NCI-H2029 (cell line): ENCODE measurements at regions not wholly inside any gene's neighbourhood (a gene's known extent, or its start where the extent isn't known, plus 50 kb on each side); places are given as distances from the start of the nearest gene placed in this dataset.
A peak's percentile ranks its signal among the peaks of the same experiment; 100 is the strongest.
"Not testable (repeated sequence)": the region's sequence is repeated elsewhere in the genome, so short reads cannot be mapped to it uniquely, and the experiment has no call there.

ENCODE experiments used
- DNase-seq: peaks from one replicate; lab custom pipeline; 2025; lab: John Stamatoyannopoulos, UW

DNA sequence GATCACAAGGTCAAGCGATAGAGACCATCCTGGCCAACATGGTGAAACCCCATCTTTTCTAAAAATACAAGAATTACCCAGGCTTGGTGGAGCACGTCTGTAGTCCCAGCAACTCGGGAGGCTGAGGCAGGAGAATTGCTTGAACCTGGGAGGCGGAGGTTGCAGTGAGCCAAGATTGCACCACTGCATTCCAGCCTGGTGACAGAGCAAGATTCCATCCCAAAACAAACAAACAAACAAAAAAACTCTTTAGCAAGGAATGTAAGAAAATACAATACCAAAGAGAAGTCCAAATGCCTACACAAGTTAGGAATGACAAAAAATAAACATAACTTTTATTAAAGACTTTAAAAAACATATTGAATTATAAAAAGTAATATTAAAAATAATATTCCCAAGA lies 462.3 kb downstream of the C12orf50 start:
- DNase-seq: not testable (repeated sequence)

DNA sequence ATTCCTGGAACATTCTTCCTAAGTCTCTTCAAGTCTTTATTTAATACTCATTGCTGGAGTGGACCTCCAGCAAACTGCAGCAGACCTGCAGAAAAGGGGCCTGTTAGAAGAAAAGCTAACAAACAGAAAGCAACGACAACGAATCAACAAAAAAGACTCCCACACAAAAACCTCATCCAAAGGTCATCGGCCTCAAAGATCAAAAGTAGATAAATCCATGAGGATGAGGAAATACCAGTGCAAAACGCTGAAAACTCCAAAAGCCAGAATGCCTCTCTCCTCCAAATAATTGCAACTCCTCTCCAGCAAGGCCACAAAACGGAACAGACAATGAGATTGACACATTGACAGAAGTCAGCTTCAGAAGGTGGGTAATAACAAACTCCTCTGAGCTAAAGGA lies 472.2 kb downstream of the C12orf50 start:
- no peak for DNase-seq

DNA sequence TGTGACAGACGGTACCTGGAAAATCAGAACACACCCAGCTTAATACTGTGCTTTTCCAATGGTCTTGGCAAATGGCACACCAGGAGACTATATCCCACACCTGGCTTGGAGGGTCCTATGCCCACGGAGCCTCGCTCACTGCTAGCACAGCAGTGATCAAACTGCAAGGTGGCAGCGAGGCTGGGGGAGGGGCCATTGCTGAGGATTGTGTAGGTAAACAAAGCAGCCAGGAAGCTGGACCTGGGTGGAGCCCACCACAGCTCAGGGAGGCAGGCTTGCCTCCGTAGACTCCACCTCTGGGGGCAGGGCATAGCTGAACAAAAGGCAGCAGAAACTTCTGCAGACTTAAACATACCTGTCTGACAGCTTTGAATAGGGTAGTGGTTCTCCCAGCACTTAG lies 498.0 kb downstream of the C12orf50 start:
- DNase-seq: not testable (repeated sequence)

DNA sequence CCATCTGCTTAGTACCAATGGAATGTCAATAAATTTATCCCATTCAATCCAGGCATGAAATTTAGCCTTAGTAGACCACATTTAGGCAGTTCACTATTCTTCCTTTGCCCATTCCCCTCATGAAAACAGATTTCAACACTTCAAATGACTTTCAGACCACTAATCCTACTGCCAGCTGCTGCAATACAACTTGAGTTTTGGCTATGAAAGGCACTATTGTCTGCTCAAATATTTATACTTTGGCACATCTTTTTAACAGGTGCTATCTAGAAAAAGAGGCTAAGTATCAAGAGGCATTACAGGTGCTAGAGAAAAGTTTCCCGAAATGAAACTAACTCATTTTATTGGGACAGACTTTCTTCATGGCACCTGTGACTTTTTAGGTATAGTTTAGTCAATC lies 499.8 kb downstream of the C12orf50 start:
- DNase-seq: no peak

DNA sequence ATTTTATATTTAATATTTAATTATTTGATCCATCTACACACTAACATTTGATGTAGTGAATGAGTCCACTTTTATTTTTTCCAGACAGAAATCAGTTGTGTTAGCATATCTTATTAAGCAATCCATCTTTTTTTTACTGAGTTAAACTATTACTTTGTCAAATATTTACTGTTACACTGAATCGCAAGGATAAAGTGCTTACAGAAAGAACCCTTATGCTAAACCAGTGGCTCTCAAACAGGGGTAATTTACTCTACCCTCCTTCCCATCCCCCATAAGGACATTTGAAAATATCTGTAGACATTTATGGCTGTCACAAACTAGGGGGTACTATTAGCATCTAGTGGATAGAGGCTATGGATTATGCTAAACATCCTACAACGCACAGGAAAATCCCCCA lies 508.2 kb downstream of the C12orf50 start:
- no peak for DNase-seq

DNA sequence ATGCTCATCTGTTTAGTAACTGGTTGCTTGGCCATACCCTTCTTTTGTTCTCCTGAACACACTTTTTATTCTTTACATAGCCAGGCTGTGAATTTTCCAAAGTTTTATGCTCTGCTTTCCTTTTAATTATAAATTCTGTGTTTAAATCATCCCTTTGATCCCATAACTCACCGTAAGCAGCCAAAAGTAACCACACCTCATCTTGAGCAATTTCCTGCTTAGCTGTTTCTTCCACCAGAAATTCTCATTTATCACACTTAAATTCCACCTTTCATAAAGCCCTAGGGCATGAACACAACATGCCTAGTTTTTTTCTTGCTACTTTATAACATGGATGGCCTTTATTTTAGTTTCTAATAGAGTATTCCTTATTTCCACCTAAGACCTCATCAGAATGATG lies 510.7 kb downstream of the C12orf50 start:
- no peak for DNase-seq

DNA sequence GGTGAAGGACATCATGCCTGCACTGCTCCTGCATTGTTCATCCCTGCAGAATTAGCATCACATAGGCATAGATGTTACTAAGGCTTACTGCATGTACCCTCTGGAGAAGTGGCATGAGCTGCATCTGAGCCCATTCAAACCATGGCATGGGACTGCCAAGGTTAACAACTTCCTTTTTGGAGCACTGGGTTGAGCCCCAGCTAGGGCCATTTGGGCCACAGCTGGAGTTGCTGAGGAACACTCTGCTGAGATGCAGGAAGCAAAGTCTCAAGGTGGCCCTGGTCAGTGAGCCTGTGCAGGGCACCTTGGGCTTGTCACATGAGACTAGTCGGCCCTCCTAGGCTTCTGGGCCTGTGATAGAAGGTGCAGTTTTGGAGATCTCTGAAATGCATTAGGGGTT lies 511.2 kb downstream of the C12orf50 start:
- no peak for DNase-seq

DNA sequence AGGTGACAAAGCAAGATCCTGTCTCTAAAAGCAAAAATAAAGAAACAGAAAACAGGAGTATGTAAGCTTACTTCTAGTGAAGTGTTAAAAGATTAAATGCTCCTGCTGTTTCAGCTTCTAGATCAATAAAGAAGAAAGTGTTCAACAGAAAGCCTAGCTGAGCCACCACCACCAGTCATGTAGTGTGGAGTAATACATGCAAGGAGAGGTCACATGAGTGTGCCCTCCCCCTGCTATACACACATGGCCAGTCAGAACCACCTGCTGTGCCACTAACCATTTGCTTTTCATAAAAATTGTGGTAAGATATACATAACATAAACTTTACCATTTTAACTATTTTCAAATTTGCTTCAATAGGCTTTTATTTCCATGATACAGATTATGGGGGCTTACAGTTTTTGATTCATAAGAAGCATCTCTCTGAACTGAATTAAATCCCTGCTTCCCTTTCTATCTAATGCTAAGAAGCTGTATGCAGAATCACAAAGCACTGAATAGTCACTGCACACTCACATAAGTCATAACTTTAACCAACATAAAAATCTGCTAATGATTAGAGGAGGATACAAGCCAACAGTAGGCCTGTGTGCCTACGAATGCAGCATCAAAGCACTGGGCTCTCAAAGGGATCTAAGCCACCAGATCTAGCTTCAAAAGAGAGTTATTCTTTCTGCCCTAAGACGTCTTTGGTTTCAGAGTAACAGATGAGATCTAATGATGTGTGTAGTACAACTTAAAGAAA lies 515.5 kb downstream of the C12orf50 start:
- DNase-seq: no peak

DNA sequence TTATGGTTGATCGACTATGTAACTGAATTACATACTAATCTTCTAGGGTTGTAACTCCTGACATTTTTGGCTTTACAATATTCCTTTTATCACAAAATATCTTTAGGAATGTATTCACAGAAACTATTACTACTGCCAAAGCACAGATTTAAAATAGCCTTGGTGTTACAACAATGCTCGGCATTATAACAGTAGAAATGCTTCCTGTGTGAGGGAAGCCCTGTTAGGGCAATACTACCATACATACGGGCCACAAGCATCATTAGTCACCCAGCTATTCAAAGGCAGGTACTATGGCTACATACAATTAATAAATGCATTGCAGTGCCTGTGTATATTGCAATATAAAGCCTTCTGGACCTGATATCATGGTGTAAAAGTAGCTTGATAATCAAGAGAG lies 517.8 kb downstream of the C12orf50 start:
- DNase-seq: no peak

DNA sequence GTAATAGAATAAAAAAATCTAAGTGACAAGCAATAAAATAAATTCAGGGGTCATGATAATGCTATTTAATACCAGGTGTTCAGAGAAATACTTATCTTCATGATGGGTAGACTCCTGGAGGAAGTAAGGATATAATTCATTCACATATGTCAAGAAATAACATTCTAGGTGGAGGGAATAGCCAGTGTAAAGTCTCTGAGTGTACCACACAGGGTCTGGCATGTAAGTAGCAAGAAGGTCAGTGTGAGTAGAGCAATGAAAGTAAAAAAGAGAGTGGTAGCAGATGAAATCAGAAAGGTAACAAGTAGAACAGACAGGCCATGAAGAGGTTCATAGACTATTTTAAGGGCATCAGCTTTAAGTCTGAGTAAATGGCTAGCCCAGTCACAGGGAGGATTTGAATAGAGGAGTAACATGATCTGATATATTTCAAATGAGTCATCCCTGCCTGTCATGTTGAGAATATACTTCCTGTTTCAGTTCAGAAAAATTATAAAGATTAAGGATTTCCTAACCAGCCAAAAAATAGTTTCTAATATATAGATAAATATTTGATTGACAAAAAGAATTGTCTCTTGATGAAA lies 519.9 kb downstream of the C12orf50 start:
- DNase-seq: peak; percentile 64

DNA sequence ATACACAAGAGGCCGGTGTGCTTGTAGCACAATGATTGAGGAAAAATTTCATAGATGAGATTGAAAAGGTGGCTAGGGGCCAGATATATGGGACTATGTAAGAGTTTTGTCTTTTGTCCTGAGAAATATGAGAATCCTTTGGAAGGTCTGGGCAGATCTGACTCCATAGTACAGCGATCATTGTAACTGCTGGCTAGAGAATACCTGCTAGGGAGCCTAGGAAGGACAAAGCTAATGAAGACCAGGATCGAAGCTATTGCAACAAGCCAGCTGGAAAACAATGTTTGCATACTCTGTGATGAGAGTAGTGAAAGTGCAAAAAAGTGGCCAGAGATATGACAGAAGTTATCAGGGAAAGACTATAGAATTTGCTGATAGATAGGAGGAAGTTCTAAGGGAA lies 537.6 kb downstream of the C12orf50 start:
- no peak for DNase-seq

DNA sequence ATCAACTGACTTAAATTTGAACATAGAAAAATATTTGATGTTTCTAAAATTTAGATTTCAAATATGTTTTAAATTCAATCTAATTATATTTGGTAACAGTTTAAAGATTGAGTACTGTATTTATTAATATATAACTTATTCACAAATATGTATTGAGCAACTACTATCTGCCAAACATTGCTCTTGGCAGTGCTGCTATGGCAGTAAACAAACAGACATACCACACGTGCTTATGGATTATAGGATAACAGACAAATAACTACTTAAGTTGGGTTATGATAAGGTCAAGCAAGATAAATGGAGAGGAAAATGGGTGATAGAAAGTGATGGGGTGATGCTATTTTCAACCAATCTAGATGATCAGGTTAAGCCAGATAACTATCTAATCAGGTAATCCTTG lies 538.1 kb downstream of the C12orf50 start:
- no peak for DNase-seq

DNA sequence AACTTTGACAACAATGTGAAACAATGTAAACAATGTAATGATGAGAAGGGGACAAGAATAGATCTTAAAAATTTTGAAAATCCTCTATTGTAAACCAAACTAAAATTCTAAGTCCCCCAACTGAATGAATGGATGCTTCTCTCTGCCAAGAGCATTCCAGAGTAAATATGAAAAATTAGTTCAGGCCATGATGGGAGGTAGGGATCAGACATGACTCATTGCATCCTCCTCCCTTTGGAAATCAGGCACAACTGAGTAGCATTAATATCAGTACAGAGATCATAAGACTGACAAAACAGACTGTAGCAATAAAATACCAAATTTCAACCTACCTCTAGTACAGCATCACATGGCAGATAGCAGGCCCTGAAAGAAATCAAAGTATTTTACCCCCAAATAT lies 559.9 kb downstream of the C12orf50 start:
- no peak for DNase-seq

DNA sequence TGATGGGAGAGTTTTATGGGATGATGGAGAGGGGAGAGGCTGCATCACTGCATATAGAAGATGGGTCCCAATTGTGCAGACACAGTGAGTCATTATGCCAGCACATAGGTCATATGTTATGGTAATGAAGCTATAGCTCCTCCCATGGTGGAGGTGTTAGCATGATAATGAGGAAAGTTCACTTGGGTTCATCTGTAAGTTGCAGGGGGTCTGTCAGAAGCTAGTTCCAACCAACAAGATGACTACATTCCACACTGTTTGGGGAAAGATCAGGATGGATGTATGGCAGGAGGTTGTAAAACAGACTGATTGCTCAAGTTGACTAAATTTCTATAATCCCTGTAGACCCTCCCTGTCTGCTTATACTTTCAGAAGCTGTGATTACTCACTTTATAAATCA lies 561.3 kb downstream of the C12orf50 start:
- DNase-seq: no peak

DNA sequence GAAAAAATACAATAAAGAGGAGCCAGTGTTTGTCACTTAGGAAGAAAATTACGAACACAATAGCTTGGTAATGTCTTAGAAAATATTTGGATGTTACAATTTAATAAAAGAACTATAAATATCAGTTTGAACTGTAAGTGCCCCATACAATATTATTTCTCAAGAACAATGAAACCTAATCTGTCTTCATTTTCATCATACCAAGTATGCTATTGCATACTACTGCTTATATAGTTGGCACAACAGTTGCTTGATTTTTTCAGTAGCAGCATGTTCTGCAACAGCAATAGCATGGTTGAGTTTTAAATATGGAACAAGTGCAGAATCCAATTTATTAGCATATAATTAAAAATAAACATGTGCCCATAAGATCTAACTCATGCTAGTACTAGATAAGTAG lies 564.6 kb downstream of the C12orf50 start:
- no peak for DNase-seq

DNA sequence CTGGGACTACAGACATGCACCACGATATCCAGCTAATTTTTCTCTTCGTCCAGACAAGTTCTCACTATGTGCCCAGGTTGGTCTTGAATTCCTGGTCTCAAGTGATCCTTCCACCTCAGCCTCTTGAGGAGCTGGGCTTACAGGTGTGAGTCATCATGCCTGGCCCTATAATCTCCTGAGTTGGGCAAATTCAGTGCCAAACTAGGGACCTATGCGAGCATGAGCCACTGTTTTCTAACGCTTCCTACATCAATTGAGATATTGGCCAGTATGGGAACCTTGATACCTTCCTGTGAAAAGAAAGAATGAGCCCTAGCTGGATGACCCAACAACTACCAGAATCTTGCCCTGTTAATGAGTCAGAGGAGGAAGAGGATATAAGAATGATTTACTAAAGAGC lies 585.2 kb downstream of the C12orf50 start:
- no peak for DNase-seq

DNA sequence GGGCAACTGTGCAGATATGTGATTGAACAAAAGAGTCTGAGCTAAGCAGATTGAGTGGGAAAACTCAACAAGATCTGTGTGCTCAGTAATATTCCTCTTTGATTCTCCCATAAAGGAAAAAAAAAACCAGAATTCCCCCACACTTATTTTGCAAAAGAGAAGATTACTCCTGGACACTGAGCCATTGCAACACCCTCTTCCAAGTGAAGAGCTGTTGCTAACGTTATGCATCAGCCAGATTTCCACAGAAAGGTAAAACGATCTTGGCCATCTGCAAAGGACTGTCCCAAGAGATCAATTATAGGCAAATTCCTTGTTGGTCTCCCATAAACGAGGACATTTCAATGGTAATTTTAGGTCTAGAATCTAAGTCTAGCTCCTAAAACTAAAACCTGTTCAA lies 587.7 kb downstream of the C12orf50 start:
- no peak for DNase-seq

DNA sequence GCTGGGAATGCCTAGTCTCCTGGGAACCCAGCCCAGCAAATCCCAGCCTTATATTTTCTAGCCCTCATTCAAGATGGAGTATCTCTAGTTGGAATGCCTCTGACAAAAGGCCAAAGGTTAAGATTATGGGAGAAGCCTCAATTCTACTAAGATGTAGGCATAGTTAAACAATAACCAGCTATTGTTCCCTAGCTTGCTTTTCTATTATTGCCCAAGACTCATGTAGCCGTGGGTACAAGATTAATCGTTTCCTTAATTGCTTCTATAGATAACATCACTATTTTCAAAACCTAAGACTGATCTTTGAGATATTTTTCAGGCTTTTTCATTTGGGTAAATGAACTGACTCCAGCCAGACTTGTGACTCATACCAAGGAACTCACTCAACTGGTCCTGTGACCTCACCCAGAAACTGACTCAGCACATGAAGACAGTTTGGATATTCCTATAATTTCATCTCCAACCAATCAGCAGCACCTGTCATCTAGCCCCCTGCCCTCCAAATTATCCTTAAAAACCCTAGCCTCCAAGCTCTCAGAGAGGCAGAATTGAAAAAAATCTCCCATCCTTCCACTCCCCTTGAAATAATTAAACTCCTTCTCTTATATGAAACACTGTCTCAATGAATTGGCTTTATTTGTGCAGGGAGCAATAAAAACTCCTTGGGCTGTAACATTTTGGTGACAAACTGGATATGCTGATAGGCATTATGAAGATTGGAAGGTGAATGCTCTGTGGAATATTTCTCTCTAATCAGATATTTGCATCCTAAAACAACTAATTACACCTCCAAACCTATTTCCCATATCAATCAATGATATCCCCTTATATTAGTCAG lies 589.0 kb downstream of the C12orf50 start:
- DNase-seq: no peak

DNA sequence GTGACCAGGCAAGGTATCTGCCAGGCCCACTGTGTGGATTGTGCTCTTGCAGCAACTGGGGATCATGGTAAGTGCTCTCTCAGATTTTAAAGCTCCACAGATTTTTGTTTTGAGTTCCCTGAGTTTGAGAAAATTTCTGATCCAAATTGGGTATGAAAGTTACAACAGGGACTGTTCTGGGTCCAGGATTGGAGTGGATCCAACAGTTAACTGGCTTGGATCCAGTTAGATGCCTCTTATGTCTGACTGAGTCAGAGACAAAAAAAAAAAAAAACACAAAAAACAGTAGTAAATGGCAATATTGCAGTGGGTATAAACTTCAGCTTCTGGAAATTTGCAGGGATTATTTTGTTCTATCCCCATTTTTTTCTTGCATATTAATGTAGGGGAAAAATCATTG lies 598.8 kb downstream of the C12orf50 start:
- no peak for DNase-seq

DNA sequence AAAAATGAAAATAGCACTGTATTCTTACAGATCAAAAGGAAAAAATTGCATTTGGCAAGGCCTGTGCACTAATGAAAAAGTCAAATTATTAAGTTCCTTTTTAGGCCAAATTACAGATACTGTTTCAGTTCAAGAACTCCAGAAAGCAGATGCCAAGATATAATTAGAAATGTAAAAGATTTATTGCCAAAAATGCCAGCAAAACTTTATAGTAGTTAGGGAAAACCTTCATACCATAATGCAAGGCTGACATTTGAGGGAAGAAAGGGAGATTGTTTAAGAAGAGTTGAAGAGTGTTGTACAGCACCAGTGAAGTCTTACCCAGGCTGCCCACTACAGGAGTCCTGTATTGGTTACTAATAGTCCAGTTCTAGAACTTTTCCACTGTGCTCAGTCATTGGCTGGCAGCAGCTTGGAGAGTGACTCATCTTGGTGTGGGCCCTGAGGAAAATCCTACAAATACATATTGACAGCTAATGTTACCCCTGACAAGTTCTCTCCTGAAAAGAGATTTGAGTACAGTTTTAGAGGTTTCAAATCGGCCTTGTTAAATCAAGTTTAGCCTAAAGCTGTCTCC lies 600.4 kb downstream of the C12orf50 start:
- no peak for DNase-seq

DNA sequence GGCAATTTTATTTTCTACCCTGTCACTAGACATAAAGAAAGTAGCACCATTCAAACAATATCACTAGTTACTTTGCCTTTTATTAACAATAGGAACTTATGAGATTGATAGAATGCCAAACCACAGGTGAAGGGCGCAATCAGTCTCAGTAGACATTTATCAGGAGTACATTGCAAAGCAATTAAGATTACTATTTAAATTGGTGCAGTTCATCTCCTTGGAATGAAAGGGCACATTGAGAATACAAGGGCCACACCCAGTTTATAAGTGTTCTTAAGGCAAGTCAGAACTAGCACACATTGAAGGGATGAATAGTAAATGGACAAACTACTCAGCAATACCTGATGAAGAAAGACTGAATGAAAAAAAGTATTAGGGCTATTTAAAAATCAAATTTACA lies 601.4 kb downstream of the C12orf50 start:
- no peak for DNase-seq

DNA sequence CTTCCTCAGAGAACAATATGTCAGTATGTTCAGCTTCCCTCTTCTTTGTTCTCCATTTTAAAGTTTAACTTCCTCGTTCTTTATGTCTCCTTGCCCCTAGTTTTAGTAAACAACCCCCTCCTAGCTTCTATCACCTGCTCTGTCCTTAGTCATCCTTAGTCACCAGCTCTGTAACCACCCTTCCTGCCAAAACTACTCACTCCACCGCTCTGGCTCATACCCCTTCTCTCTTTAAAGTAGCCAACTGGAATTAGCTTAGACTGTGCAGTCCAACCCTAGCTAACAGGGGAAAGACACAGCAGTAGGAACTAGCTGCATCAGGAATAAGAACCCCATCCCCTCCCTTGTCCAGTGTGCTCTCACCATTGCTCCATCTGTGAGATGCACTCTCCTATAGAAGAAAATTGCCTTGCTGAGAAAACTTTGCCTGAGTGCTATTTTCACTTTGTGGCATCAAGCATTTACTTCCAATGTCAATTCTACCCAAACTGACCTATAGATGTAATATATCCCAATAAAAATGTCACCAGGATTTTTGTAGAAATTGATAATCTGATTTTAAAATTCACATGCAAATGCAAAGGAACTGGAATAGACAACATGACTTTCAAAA lies 603.2 kb downstream of the C12orf50 start:
- no peak for DNase-seq
